ENCODE measurements at regions not wholly inside any gene's neighbourhood (a gene's known extent, or its start where the extent isn't known, plus 50 kb on each side); places are given as distances from the start of the nearest gene placed in this dataset.

- TF ChIP-seq ESRRG (CRISPR knock-in tag; IDR thresholded peaks at IDR 0.05) (no peak), PPARA (CRISPR knock-in tag; IDR thresholded peaks at IDR 0.05; ENCODE audit: borderline replicate concordance) (no peak), RARB (CRISPR knock-in tag; IDR thresholded peaks at IDR 0.05) (no peak), ZNF565 (CRISPR knock-in tag; conservative IDR thresholded peaks at IDR 0.05; ENCODE audit: low read depth) (no peak)
- TF ChIP-seq, protein P1, sequence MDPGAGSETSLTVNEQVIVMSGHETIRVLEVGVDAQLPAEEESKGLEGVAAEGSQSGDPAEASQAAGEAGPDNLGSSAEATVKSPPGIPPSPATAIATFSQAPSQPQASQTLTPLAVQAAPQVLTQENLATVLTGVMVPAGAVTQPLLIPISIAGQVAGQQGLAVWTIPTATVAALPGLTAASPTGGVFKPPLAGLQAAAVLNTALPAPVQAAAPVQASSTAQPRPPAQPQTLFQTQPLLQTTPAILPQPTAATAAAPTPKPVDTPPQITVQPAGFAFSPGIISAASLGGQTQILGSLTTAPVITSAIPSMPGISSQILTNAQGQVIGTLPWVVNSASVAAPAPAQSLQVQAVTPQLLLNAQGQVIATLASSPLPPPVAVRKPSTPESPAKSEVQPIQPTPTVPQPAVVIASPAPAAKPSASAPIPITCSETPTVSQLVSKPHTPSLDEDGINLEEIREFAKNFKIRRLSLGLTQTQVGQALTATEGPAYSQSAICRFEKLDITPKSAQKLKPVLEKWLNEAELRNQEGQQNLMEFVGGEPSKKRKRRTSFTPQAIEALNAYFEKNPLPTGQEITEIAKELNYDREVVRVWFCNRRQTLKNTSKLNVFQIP (CRISPR knock-in tag; IDR thresholded peaks at IDR 0.05; ENCODE audit: borderline replicate concordance, low read depth) = no peak
Observed at GRCh38 chr11:116342148-116342547, 430.6 kb downstream of the BUD13 start.
